Skeletal muscle tissue (tissue), 3 donors: ENCODE measurements at regions not wholly inside any gene's neighbourhood (a gene's known extent, or its start where the extent isn't known, plus 50 kb on each side); places are given as distances from the start of the nearest gene placed in this dataset.
A peak's percentile ranks its signal among the peaks of the same experiment; 100 is the strongest.

Experiments used
- H3K27ac ChIP-seq: one replicate; pipeline ENCODE4 v1.7.0; 2013; ENCODE audit warnings: mild to moderate bottlenecking, low read depth, low read length, inconsistent platforms
- H3K27me3 ChIP-seq, 3 donors: one replicate each; pipeline ENCODE4 v1.7.0; 2013; ENCODE audit warnings: low read length in 3 of 3; ENCODE audit not compliant: control insufficient read depth in 3 of 3, insufficient read depth in 3 of 3
- H3K36me3 ChIP-seq, 3 donors: one replicate each; pipeline ENCODE4 v1.7.0; 2013; ENCODE audit warnings: low read length in 3 of 3; ENCODE audit not compliant: control insufficient read depth in 3 of 3, insufficient read depth in 3 of 3
- H3K4me1 ChIP-seq, 3 donors: one replicate each; pipeline ENCODE4 v1.7.0; 2013; ENCODE audit warnings: low read length in 3 of 3, mild to moderate bottlenecking in 3 of 3; ENCODE audit not compliant: control insufficient read depth in 3 of 3, insufficient read depth in 3 of 3
- H3K4me3 ChIP-seq, 3 donors: one replicate each; pipeline ENCODE4 v1.7.0; 2013; ENCODE audit warnings: low read length in 3 of 3
- H3K9ac ChIP-seq, 3 donors: one replicate each; pipeline ENCODE4 v1.7.0; 2013; ENCODE audit warnings: low read length in 3 of 3, mild to moderate bottlenecking in 3 of 3, moderate library complexity in 2 of 3, low read depth in 1 of 3
- H3K9me3 ChIP-seq, 3 donors: one replicate each; pipeline ENCODE4 v1.7.0; 2013; ENCODE audit warnings: low read length in 3 of 3; ENCODE audit not compliant: control insufficient read depth in 3 of 3
- donor health status: Osteomylitis.

GRCh38 chr9:69955536-69956355, 87.9 kb upstream of the MAMDC2 start:
- Histone ChIP-seq H3K4me3 (no peak overlapping the region), H3K27me3 (no peaks in the 10 kb centered on the region), H3K27ac (no peak overlapping the region), H3K4me1 (no peaks in the 10 kb centered on the region), H3K9me3 (no peaks in the 10 kb centered on the region), H3K9ac (no peak overlapping the region), H3K36me3 (no peaks in the 10 kb centered on the region)

DNA sequence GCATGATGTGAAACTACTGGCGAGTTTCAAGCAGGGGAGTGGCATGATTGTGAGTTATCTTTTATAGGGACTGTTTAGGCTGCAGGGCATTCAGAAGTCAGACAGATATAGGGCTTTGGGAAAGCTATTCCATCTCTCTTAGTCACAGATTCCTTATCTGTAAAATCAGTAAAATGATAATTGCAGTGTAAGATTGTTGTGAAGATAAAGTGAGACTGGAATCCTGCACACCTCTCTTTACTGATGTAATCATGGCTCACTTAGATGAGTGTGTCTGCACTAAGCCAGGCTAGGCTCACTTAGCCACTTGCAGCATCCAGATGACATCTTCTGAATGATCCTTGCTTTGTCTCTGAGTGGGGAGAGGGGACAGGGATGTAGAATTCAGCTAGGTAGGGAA, 81.8 kb upstream of the MAMDC2 start:
- Histone ChIP-seq H3K4me3 (no peak overlapping the region), H3K4me1 (no peaks in the 10 kb centered on the region), H3K9me3 (no peaks in the 10 kb centered on the region), H3K27me3 (no peaks in the 10 kb centered on the region), H3K27ac (no peak overlapping the region), H3K9ac (no peak overlapping the region), H3K36me3 (no peaks in the 10 kb centered on the region)

- Histone ChIP-seq H3K4me3 (no peak overlapping the region), H3K36me3 (no peaks in the 10 kb centered on the region), H3K4me1 (no peaks in the 10 kb centered on the region), H3K9me3 (no peaks in the 10 kb centered on the region), H3K27ac (no peak overlapping the region), H3K9ac (no peak overlapping the region), H3K27me3 (no peaks in the 10 kb centered on the region)
Measured at GRCh38 chr9:69963803-69964202, 79.8 kb upstream of the MAMDC2 start.

- Histone ChIP-seq H3K27ac (no peak overlapping the region), H3K27me3 (no peaks in the 10 kb centered on the region), H3K4me3 (no peak overlapping the region), H3K9ac (no peak overlapping the region), H3K4me1 (no peaks in the 10 kb centered on the region), H3K9me3 (no peaks in the 10 kb centered on the region), H3K36me3 (no peaks in the 10 kb centered on the region)
Measured at GRCh38 chr9:69964446-69964845, 79.2 kb upstream of the MAMDC2 start.

DNA sequence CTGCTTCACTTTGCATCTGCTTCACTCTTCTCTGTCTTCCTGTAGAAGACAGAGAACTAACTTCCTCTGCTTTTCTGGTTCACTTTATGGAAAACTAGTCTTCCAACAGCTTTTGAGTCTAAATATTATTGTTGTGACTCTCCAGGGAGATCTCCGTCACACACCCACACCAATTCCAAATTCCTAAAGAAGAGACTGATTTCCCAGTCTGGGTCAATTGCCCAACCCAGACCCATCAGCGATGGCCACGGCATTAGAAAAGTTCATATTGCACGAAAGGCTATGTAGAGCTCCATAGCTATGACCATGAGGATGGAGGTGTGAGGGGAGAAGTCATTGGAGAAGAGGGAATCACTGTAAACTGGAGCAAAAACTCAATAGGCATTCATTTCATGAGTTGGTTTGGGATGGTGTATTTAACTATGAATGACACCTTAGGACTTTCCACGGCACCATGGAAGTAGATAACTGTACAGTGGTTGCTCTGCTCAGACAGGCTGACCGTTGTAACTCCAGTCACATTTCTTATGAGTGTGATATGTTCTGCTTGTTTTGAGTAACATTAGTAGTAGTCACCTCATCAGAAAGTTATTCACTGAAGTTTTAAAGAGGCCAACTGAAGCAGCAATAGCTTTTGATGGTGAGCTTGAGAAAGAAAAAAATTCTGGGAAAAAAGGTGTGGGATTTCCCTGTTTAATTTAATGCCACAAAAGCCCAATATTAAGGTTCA, 78.1 kb upstream of the MAMDC2 start:
- H3K36me3 ChIP-seq, result no peaks in the 10 kb centered on the region
- no peaks in the 10 kb centered on the region for H3K4me1 ChIP-seq
- no peak overlapping the region for H3K27ac ChIP-seq
- H3K4me3 ChIP-seq, result no peak overlapping the region
- no peaks in the 10 kb centered on the region for H3K27me3 ChIP-seq
- H3K9me3 ChIP-seq, result no peaks in the 10 kb centered on the region
- no peak overlapping the region for H3K9ac ChIP-seq

- Histone ChIP-seq H3K9me3 (no peaks in the 10 kb centered on the region), H3K36me3 (no peaks in the 10 kb centered on the region), H3K4me1 (peaks cover 0 to 6% (median 0%) of the 10 kb centered on the region in 3 donors), H3K27ac (no peak overlapping the region), H3K4me3 (no peak overlapping the region), H3K27me3 (no peaks in the 10 kb centered on the region), H3K9ac (no peak overlapping the region)
Measured at GRCh38 chr9:69967344-69967743, 76.3 kb upstream of the MAMDC2 start.

GRCh38 chr9:69970001-69970533, 73.6 kb upstream of the MAMDC2 start:
- Histone ChIP-seq H3K9me3 (no peaks in the 10 kb centered on the region), H3K27ac (no peak overlapping the region), H3K27me3 (no peaks in the 10 kb centered on the region), H3K36me3 (no peaks in the 10 kb centered on the region), H3K4me1 (peaks cover 0 to 6% (median 0%) of the 10 kb centered on the region in 3 donors), H3K4me3 (no peak overlapping the region), H3K9ac (no peak overlapping the region)

GRCh38 chr9:69971643-69972449, 71.8 kb upstream of the MAMDC2 start:
- H3K9me3 ChIP-seq, result no peaks in the 10 kb centered on the region
- H3K4me3 ChIP-seq, result no peak overlapping the region
- H3K9ac ChIP-seq, result peak overlapping the region in 1 of 3 donors; percentile 35
- peaks cover 0 to 12% (median 4%) of the 10 kb centered on the region in 3 donors for H3K4me1 ChIP-seq
- H3K36me3 ChIP-seq, result no peaks in the 10 kb centered on the region
- H3K27me3 ChIP-seq, result no peaks in the 10 kb centered on the region
- no peak overlapping the region for H3K27ac ChIP-seq

DNA sequence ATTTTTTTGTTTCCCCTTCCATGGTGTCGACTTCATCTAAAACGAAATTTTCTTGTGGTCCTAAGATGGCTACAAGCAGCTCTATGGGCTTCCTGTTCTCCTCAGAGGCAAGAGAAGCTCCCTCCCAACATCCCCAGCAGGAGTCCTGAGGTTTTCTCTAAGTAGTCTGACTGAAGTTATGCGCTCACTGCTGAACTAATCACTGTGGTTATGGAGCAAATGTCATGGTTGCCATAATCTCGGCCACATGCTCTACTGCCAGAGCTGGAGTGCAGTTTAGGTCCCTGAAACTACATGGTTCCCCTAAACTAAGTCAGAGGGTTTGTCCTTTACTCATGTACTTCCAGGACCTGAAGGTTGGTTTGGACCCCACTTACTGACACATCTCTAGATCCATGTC, 68.0 kb upstream of the MAMDC2 start:
- H3K4me1 ChIP-seq, result peaks cover 0 to 12% (median 4%) of the 10 kb centered on the region in 3 donors
- no peak overlapping the region for H3K27ac ChIP-seq
- H3K27me3 ChIP-seq, result no peaks in the 10 kb centered on the region
- H3K4me3 ChIP-seq, result no peak overlapping the region
- no peak overlapping the region for H3K9ac ChIP-seq
- H3K9me3 ChIP-seq, result no peaks in the 10 kb centered on the region
- no peaks in the 10 kb centered on the region for H3K36me3 ChIP-seq
